Activated naive CD4-positive, alpha-beta T cell treated with anti-CD3 and anti-CD28 coated beads, Interleukin-2, amount 50 U/mL, for 72 hours (primary cell): ENCODE measurements at regions not wholly inside any gene's neighbourhood (a gene's known extent, or its start where the extent isn't known, plus 50 kb on each side); places are given as distances from the start of the nearest gene placed in this dataset.

Experiments
- ATAC-seq, 2 donors: fragments of 150-1000 bp; cut with Tn5 transposase; 2 replicates each; pipeline ENCODE4 v1.10.0; 2021; ENCODE audit warnings: mild to moderate bottlenecking in 2 of 2, moderate library complexity in 2 of 2
- DNase-seq, 2 donors: peaks; one replicate each; pipeline ENCODE4 v3.0.0; 2021 to 2022; ENCODE audit warnings: low spot score in 2 of 2
- H3K27ac Mint-ChIP-seq, 2 donors: one replicate each; pipeline ENCODE4 v1.8.0; 2022; ENCODE audit warnings: mild to moderate bottlenecking in 2 of 2, mixed read lengths in 2 of 2
- H3K36me3 Mint-ChIP-seq, 2 donors: one replicate each; pipeline ENCODE4 v1.8.0; 2022; ENCODE audit warnings: mixed read lengths in 2 of 2
- H3K9me3 Mint-ChIP-seq, 2 donors: one replicate each; pipeline ENCODE4 v1.8.0; 2022; ENCODE audit warnings: mixed read lengths in 2 of 2

DNA sequence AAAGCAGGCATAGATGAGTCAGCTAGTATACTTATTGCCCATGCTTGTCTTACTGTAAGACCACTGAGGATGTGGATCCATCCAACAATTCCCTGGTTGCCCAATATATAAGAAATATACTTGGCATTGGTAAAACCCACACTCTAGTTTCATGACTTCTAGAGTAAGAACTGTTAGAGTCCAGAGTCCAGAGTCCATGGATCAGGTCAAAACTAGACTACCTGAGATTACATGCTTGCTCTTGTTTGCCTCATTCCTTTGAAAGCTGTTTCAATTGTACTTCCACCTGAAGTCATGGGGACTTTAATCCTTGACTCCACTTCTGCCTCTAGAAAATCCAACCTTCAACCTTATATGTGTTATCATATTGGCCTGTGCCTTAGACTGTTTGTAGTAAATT, 707.6 kb upstream of the FAM98A start:
- H3K27ac Mint-ChIP-seq = no peak overlapping the region
- DNase-seq (no peak), ATAC-seq (no peak)
- peaks cover 0 to 8% of the 10 kb centered on the region in 2 donors for H3K9me3 Mint-ChIP-seq
- no peaks in the 10 kb centered on the region for H3K36me3 Mint-ChIP-seq

DNA sequence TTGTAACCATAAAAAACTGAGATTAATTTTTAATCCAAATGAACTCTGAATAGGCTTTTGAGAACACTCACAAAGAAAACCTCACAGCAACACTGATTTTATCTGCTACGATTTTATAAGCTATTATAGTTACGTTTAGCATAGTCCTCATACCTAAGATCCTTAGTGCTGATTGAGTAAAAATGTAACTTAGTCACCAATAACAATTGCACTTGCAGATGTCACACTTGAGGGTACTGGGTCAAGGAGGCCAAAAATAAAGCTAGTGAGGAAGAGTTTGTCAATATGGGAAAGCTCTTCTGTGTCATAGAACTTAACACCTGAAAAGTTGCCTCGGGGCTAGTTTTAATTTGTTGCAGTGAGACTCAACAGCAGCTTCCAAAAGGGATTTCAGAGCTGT, 706.5 kb upstream of the FAM98A start:
- DNase-seq = no peak
- no peak overlapping the region for H3K27ac Mint-ChIP-seq
- H3K9me3 Mint-ChIP-seq = peaks cover 0 to 5% of the 10 kb centered on the region in 2 donors
- H3K36me3 Mint-ChIP-seq = no peaks in the 10 kb centered on the region
- ATAC-seq = no peak

DNA sequence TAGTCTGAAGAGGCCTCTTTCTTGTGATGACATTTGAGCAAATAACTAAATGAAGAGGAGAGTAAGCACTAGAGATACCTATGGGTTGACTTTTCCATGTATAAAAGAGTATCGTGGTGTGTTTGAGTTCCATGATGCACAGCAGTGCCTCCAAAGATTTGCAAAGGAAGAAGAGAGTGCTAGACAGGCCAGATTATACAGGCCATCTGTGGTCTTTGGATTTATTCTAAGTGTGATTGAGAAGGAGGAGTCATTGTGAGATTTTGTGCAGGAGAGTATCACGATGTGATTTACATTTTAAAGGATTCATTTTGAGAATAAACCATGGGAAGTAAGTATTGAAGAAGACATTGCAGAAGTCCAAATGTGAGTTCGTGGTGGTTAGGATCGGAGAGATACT, 695.9 kb upstream of the FAM98A start:
- Mint-ChIP-seq H3K36me3 (peaks cover 0 to 4% of the 10 kb centered on the region in 2 donors), H3K27ac (no peak overlapping the region), H3K9me3 (peaks cover 0 to 16% of the 10 kb centered on the region in 2 donors)
- ATAC-seq = no peak
- DNase-seq = no peak

DNA sequence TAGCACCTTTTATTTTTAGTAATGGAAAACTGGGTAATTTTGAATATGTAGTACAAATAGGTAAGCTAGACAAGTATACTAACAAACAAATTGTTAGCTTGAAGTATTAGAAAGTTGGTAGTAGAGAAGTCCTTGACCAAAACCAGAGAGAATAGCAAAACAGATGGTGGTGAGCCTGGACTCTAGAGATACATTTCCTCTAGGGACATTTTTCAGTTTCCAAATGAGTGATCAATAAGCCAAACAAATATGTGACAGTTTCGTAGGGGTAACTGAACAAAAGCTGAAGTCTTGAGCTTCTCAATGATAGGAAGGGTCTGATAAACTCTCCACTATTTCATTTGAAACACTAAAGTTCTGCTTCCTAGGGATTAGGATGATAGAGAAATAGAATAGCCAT, 692.0 kb upstream of the FAM98A start:
- ATAC-seq = no peak
- H3K36me3 Mint-ChIP-seq = no peaks in the 10 kb centered on the region
- H3K27ac Mint-ChIP-seq = no peak overlapping the region
- peaks cover 5 to 17% of the 10 kb centered on the region in 2 donors for H3K9me3 Mint-ChIP-seq
- no peak for DNase-seq

DNA sequence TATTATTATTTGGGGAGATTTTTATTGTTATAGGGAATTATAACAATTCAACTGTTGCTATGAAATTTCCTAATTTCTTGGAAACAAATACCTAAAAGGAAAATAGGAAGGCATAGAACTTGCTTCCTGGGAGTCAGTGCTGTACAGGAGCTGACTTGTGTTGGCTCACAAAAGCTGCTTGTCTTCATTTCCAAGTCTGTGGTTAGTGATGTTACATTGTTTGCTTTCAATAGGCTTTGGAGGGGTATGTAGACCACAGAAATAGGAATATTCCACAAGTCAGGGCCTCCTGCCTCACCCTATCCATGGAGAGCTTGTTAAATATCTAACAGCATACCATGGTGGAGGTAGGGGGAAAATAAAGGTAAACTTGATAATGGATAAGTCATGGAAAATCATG, 688.9 kb upstream of the FAM98A start:
- Mint-ChIP-seq H3K36me3 (no peaks in the 10 kb centered on the region), H3K9me3 (peaks cover 9 to 22% of the 10 kb centered on the region in 2 donors), H3K27ac (no peak overlapping the region)
- DNase-seq = no peak
- ATAC-seq = no peak

GRCh38 chr2:34280606-34281005, 681.5 kb upstream of the FAM98A start:
- no peak for ATAC-seq
- DNase-seq = no peak
- Mint-ChIP-seq H3K27ac (no peak overlapping the region), H3K36me3 (peaks cover 0 to 6% of the 10 kb centered on the region in 2 donors), H3K9me3 (peaks cover 13 to 17% of the 10 kb centered on the region in 2 donors)

GRCh38 chr2:34266908-34267697, 668.0 kb upstream of the FAM98A start:
- Mint-ChIP-seq H3K27ac (no peak overlapping the region), H3K9me3 (peaks cover 9 to 25% of the 10 kb centered on the region in 2 donors), H3K36me3 (no peaks in the 10 kb centered on the region)
- DNase-seq (no peak), ATAC-seq (peak; percentile 20 to 90)

DNA sequence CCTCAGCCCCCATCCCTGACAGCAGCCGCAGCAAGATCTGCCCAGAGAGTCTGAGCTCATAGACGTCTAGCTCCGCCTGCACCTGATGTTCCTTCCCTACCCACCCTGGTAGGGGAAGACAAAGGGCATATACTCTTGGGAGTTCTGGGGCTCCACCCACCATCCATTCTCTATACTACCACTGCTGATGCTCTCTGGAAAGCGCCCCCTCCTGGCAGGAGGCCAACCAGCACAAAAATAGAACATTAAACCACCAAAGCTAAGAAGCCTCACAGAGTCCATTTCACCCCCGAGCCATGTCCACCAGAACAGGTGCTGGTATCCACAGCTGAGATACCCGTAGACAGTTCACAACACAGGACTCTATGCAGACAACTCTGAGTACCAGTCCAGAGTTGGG, 662.6 kb upstream of the FAM98A start:
- Mint-ChIP-seq H3K9me3 (peaks cover 13 to 26% of the 10 kb centered on the region in 2 donors), H3K27ac (no peak overlapping the region), H3K36me3 (no peaks in the 10 kb centered on the region)
- ATAC-seq = no peak
- DNase-seq = no peak

DNA sequence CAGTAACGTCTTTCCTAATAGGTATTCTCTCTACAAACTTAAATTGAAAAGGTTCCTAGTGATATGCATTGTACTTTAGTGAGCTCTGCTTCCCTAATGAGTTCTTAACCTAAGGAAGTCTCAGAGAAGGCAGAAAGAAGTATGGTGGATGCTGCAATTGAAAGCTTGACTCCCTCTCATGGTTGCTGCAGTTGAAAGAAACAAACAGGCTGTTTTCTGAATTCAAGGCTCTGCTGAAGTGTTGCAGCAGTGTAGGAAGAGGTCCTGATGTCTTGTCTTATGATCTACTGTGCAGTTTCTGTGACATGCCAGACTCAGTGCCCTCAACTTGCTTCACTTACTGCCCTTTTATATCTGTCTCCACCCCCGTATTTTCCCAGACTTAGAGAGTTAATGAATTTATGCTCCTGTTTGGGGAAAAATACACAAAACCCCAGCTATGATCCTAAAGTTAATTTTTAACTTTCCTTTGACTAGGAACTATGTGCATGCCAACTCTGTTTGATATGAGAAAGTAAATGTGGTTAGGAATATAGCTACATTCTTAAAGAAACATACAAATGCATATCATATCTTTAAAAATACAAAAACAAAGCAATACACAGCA, 655.3 kb upstream of the FAM98A start:
- Mint-ChIP-seq H3K27ac (no peak overlapping the region), H3K9me3 (peaks cover 6 to 12% of the 10 kb centered on the region in 2 donors), H3K36me3 (no peaks in the 10 kb centered on the region)
- ATAC-seq = no peak
- no peak for DNase-seq

DNA sequence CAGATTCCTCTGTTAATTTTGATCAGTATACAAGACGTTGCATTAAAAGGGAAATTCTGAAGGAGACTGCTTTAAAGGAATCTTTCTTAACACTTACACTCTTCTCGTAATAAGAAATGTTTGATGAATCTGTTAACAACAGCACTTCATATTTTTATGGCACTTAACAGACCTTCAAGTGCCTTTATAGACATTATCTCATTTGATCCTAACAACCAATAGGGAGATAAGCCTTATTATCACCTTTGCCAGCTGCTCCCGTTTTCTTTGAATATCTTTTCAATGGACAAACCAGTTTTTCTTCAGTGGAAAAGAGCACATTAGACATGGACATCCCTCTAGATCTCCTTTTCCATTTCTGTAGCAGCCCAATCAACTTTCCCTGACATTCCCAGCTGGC, 653.0 kb upstream of the FAM98A start:
- Mint-ChIP-seq H3K36me3 (no peaks in the 10 kb centered on the region), H3K27ac (no peak overlapping the region), H3K9me3 (peaks cover 6 to 10% of the 10 kb centered on the region in 2 donors)
- no peak for ATAC-seq
- DNase-seq = no peak

DNA sequence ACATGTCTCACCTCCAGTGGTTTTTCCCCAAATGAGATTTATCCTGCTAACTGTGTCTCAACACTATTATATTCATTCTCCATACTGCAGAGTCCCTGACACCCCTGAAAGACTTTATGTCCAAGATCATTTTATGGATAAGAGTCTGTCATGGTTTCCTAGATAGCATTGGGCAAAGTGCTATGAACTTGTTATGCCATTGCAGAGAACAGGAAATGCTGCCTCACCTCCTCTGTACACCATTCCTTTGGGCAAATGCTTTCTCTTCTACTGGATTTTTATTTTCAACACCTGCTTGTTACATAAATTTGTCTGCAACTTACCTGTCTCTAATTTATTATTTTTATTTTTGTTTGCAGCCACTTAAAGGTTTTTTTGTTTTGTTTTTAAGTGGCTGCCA, 652.5 kb upstream of the FAM98A start:
- no peak for ATAC-seq

DNA sequence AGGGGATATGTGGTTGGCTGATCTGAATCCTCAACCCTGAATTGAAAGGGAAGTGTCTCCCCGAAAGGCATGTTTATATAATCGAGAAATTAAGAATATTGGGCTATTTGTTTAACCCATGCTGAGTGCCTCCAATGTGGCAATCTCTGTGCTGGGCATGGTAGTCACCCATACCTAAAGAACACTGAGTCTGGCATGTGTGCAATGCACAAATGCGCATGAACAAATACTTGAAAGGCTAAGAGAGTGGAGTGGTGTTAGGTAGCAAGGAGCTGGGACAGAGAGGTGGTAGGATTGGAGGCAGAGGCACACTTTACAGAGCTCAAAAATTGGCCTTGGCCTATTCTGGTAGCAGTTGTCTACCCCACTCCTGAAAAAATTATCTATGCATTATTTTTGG, 645.1 kb upstream of the FAM98A start:
- no peak for ATAC-seq
- no peak for DNase-seq
- no peak overlapping the region for H3K27ac Mint-ChIP-seq
- peaks cover 0 to 2% of the 10 kb centered on the region in 2 donors for H3K9me3 Mint-ChIP-seq
- no peaks in the 10 kb centered on the region for H3K36me3 Mint-ChIP-seq

More for the DNA sequence above, 652.5 kb upstream of the FAM98A start:
- Mint-ChIP-seq H3K36me3 (no peaks in the 10 kb centered on the region), H3K9me3 (peaks cover 6 to 10% of the 10 kb centered on the region in 2 donors), H3K27ac (no peak overlapping the region)
- no peak for DNase-seq

- no peaks in the 10 kb centered on the region for H3K36me3 Mint-ChIP-seq
- DNase-seq (no peak), ATAC-seq (no peak)
- no peak overlapping the region for H3K27ac Mint-ChIP-seq
- H3K9me3 Mint-ChIP-seq = peaks cover 0 to 9% of the 10 kb centered on the region in 2 donors
These were observed 643.6 kb upstream of the FAM98A start for GRCh38 chr2:34242763-34243123.

- peaks cover 3 to 9% of the 10 kb centered on the region in 2 donors for H3K9me3 Mint-ChIP-seq
- no peak for ATAC-seq
- H3K36me3 Mint-ChIP-seq = no peaks in the 10 kb centered on the region
- H3K27ac Mint-ChIP-seq = peak overlapping the region in 1 of 2 donors; percentile 52
- DNase-seq = no peak
These were observed 643.0 kb upstream of the FAM98A start for GRCh38 chr2:34241905-34242762.

DNA sequence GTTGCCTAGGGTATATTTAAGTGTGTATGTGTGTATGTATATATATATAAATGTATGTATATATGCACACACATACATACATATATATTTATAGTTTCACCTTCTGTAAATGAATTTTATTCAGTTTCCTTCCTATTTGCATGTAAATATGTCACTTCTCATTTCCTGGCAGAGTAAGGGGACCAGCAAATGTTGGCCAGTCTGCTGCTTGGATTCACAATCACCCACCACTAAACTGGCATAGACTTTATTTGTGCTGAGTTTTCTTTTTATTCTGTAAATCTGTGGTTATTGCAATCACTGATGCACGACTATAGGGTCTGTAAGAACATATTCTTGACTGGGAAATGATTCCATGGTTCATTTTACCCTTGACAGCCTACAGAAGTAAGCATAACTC, 640.4 kb upstream of the FAM98A start:
- DNase-seq = no peak
- ATAC-seq = no peak
- Mint-ChIP-seq H3K36me3 (peaks cover 0 to 8% of the 10 kb centered on the region in 2 donors), H3K9me3 (peaks cover 11 to 16% of the 10 kb centered on the region in 2 donors), H3K27ac (no peak overlapping the region)

- H3K36me3 Mint-ChIP-seq = peaks cover 0 to 8% of the 10 kb centered on the region in 2 donors
- ATAC-seq (no peak), DNase-seq (no peak)
- H3K27ac Mint-ChIP-seq = no peak overlapping the region
- peaks cover 11 to 16% of the 10 kb centered on the region in 2 donors for H3K9me3 Mint-ChIP-seq
These were observed 635.7 kb upstream of the FAM98A start for GRCh38 chr2:34234823-34235222.

GRCh38 chr2:34229998-34230397, 630.9 kb upstream of the FAM98A start:
- Mint-ChIP-seq H3K9me3 (no peaks in the 10 kb centered on the region), H3K27ac (no peak overlapping the region), H3K36me3 (no peaks in the 10 kb centered on the region)
- DNase-seq = no peak
- no peak for ATAC-seq
